Testis (tissue), 2 donors: ENCODE measurements at regions not wholly inside any gene's neighbourhood (a gene's known extent, or its start where the extent isn't known, plus 50 kb on each side); places are given as distances from the start of the nearest gene placed in this dataset.

Source experiments
- DNase-seq: peaks from one replicate; pipeline ENCODE4 v3.0.0-alpha.2; 2019
- H3K27ac ChIP-seq, 2 donors: fragments of 200-600 bp; sonication (generic); one replicate each; pipeline ENCODE4 v1.5.1; 2019
- H3K27me3 ChIP-seq: fragments of 200-600 bp; sonication (generic); one replicate; pipeline ENCODE4 v1.5.1; 2019
- H3K36me3 ChIP-seq: fragments of 200-600 bp; sonication (generic); one replicate; pipeline ENCODE4 v1.5.1; 2017; ENCODE audit warnings: low read depth; ENCODE audit errors: missing control alignments
- H3K4me1 ChIP-seq: fragments of 200-600 bp; sonication (generic); one replicate; pipeline ENCODE4 v1.5.1; 2019
- H3K4me3 ChIP-seq, 2 donors: fragments of 200-600 bp; sonication (generic); one replicate each; pipeline ENCODE4 v1.5.1; 2017 to 2019
- H3K9me3 ChIP-seq: fragments of 200-600 bp; sonication (generic); one replicate; pipeline ENCODE4 v1.5.1; 2017
- CTCF ChIP-seq, 3 experiments: fragments of 450-650 bp in 2 of 3; fragments of 200-600 bp in 1 of 3; sonication (generic) in 1 of 3; IDR thresholded peaks; one replicate each; pipeline ENCODE4 v1.5.1; 2016 to 2019; ENCODE audit warnings: antibody characterized with exemption in 3 of 3, mild to moderate bottlenecking in 2 of 3, moderate library complexity in 1 of 3
- POLR2A ChIP-seq: fragments of 450-650 bp; IDR thresholded peaks from one replicate; pipeline ENCODE4 v1.6.1; 2017; ENCODE audit warnings: antibody characterized with exemption, mild to moderate bottlenecking, moderate library complexity
- WGBS, 2 donors: methylation state at CpG; one replicate each; pipeline ENCODE4 v1.1.5; 2018; 5-methylcytosine and 5-hydroxymethylcytosine counted together
- intact Hi-C: fragments of 100-400 bp; cut with DNase I; formaldehyde crosslinking; loops from one replicate; pipeline ENCODE4 v1.15.1; 2023; ENCODE audit warnings: low total_unique reads

GRCh38 chr10:131024259-131025131 lies 287.0 kb downstream of the TCERG1L start:
- 87% methylated on average over 13 to 17 of the region's 17 CpGs for WGBS, 2 donors
- TF ChIP-seq CTCF (IDR thresholded peaks at IDR 0.05), result no peak
- intact Hi-C loops, result no loop called here

GRCh38 chr10:131025333-131025732 lies 286.2 kb downstream of the TCERG1L start:
- WGBS, 2 donors, result 78 to 94% methylated on average over 5 to 9 of the region's 9 CpGs
- Histone ChIP-seq H3K4me3 (no peak overlapping the region), H3K36me3 (no peaks in the 10 kb centered on the region), H3K9me3 (no peaks in the 10 kb centered on the region), H3K27me3 (no peaks in the 10 kb centered on the region), H3K4me1 (no peaks in the 10 kb centered on the region), H3K27ac (no peak overlapping the region)
- TF ChIP-seq POLR2A (no peak), CTCF (IDR thresholded peaks at IDR 0.05) (no peak)
- no peak for DNase-seq
- intact Hi-C loops, result no loop called here

More at GRCh38 chr10:131024259-131025131, 287.0 kb downstream of the TCERG1L start:
- no peaks in the 10 kb centered on the region for H3K9me3 ChIP-seq
- H3K4me3 ChIP-seq, result no peak overlapping the region
- no peak overlapping the region for H3K27ac ChIP-seq
- DNase-seq, result no peak
- H3K36me3 ChIP-seq, result no peaks in the 10 kb centered on the region
- H3K4me1 ChIP-seq, result no peaks in the 10 kb centered on the region
- H3K27me3 ChIP-seq, result no peaks in the 10 kb centered on the region

GRCh38 chr10:131027256-131027655 lies 284.3 kb downstream of the TCERG1L start:
- TF ChIP-seq CTCF (IDR thresholded peaks at IDR 0.05), result no peak
- TF ChIP-seq POLR2A, result no peak
- H3K36me3 ChIP-seq, result no peaks in the 10 kb centered on the region
- H3K4me1 ChIP-seq, result no peaks in the 10 kb centered on the region
- H3K4me3 ChIP-seq, result no peak overlapping the region
- WGBS, 2 donors, result 79 to 90% methylated on average over 7 of the region's 7 CpGs
- H3K27ac ChIP-seq, result no peak overlapping the region
- intact Hi-C loops, result no loop called here
- H3K27me3 ChIP-seq, result no peaks in the 10 kb centered on the region
- DNase-seq, result no peak
- H3K9me3 ChIP-seq, result no peaks in the 10 kb centered on the region

GRCh38 chr10:131031346-131031745 lies 280.2 kb downstream of the TCERG1L start:
- Histone ChIP-seq H3K27ac (no peak overlapping the region), H3K36me3 (no peaks in the 10 kb centered on the region), H3K9me3 (no peaks in the 10 kb centered on the region), H3K4me3 (no peak overlapping the region), H3K27me3 (no peaks in the 10 kb centered on the region), H3K4me1 (no peaks in the 10 kb centered on the region)
- intact Hi-C loops, result no loop called here
- no peak for TF ChIP-seq POLR2A
- no peak for TF ChIP-seq CTCF (IDR thresholded peaks at IDR 0.05)
- WGBS, 2 donors, result 86 to 90% methylated on average over 12 to 14 of the region's 14 CpGs
- no peak for DNase-seq
